ENCODE measurements at regions not wholly inside any gene's neighbourhood (a gene's known extent, or its start where the extent isn't known, plus 50 kb on each side); places are given as distances from the start of the nearest gene placed in this dataset.

GRCh38 chr20:16982091-16982726 is 234.1 kb downstream of the OTOR start:
- no peak for TF ChIP-seq CTCF (IDR thresholded peaks at IDR 0.05)
- TF ChIP-seq POLR2A (IDR thresholded peaks at IDR 0.05) = no peak
- TF ChIP-seq POLR2AphosphoS5 (IDR thresholded peaks at IDR 0.05; ENCODE audit: insufficient read depth in 1 of 2, low read depth in 1 of 2) = no peak

Measured in vagina (tissue), 2 donors.